GM12878 (cell line): ENCODE measurements at regions not wholly inside any gene's neighbourhood (a gene's known extent, or its start where the extent isn't known, plus 50 kb on each side); places are given as distances from the start of the nearest gene placed in this dataset.
"Not testable (repeated sequence)": the region's sequence is repeated elsewhere in the genome, so short reads cannot be mapped to it uniquely, and the experiment has no call there.

Experiments
- ATAC-seq: fragments of 200-7000 bp; cut with Tn5 transposase; 3 replicates; pipeline ENCODE4 v1.9.1; 2020; ENCODE audit warnings: mild to moderate bottlenecking, moderate library complexity
- BruUV-seq: library from RNA; stranded (reverse); fragments of 400-500 nt; replicated peaks from 2 replicates; lab custom pipeline; 2021; lab: Mats Ljungman, UMichigan
- CTCF ChIA-PET: fragments of 300-600 bp; sonication (Branson Sonifier 250); formaldehyde crosslinking; extraction: SDS; loops from one replicate; lab custom pipeline; 2021; ENCODE audit warnings: inconsistent platforms; lab: Yijun Ruan, JAX
- POLR2A ChIA-PET: fragments of 350-600 bp; formaldehyde crosslinking; extraction: SDS; loops from one replicate; lab custom pipeline; 2021; ENCODE audit warnings: inconsistent platforms; lab: Charles Lee
- RAD21 ChIA-PET: fragments of 300-600 bp; sonication (Branson Sonifier 250); formaldehyde crosslinking; loops from one replicate; lab custom pipeline; 2023; ENCODE audit warnings: antibody characterized with exemption; ENCODE audit not compliant: unreplicated experiment; lab: Charles Lee
- SMC1A ChIA-PET: fragments of 300-600 bp; sonication (Branson Sonifier 250); formaldehyde crosslinking; loops from one replicate; lab custom pipeline; 2023; ENCODE audit not compliant: unreplicated experiment, uncharacterized antibody; lab: Charles Lee
- DNase-seq: peaks from one replicate; pipeline ENCODE4 v3.0.0-alpha.2; 2011; ENCODE audit warnings: low read depth, low spot score
- FAIRE-seq: peaks from 3 replicates; lab custom pipeline; 2011; peaks lifted over from hg19 to GRCh38; lab: Jason Lieb, UNC
- H2AFZ ChIP-seq: 2 replicates; pipeline ENCODE4 v1.6.0; 2011; ENCODE audit warnings: low read depth, low read length, control low read depth; ENCODE audit not compliant: control insufficient read depth
- H3K27ac ChIP-seq: 2 replicates; pipeline ENCODE4 v1.5.1; 2011; ENCODE audit warnings: control low read depth; ENCODE audit not compliant: control insufficient read depth, insufficient read depth
- H3K27me3 ChIP-seq, 2 experiments: replicated peaks in 1 of 2; 2 replicates each; pipeline versions ENCODE4 v1.6.0 to v1.6.1; 2011; ENCODE audit warnings: low read length in 1 of 2; ENCODE audit not compliant: control insufficient read depth in 2 of 2, insufficient read depth in 2 of 2
- H3K36me3 ChIP-seq, 2 experiments: 2 replicates each; pipeline ENCODE4 v1.5.1; 2011; ENCODE audit warnings: low read length in 1 of 2; ENCODE audit not compliant: control insufficient read depth in 2 of 2, insufficient read depth in 2 of 2
- H3K4me1 ChIP-seq: 2 replicates; pipeline ENCODE4 v1.6.1; 2011; ENCODE audit warnings: mild to moderate bottlenecking, low read length, moderate library complexity, mixed read lengths; ENCODE audit not compliant: control insufficient read depth, insufficient read depth
- H3K4me2 ChIP-seq: 2 replicates; pipeline ENCODE4 v1.6.0; 2011; ENCODE audit warnings: control low read depth; ENCODE audit not compliant: control insufficient read depth, insufficient read depth
- H3K4me3 ChIP-seq: fragments of 200-600 bp; sonication (generic); 2 replicates; pipeline ENCODE4 v1.5.1; 2016
- H3K79me2 ChIP-seq: 2 replicates; pipeline ENCODE4 v1.6.0; 2011; ENCODE audit warnings: low read length; ENCODE audit not compliant: control insufficient read depth, insufficient read depth
- H3K9ac ChIP-seq: 2 replicates; pipeline ENCODE4 v1.8.0; 2011; ENCODE audit warnings: low read length, control low read depth, mixed read lengths; ENCODE audit not compliant: control insufficient read depth, insufficient read depth
- H3K9me3 ChIP-seq: replicated peaks from 3 replicates; pipeline ENCODE4 v1.5.1; 2011; ENCODE audit warnings: mild to moderate bottlenecking, low read length; ENCODE audit not compliant: control insufficient read depth, insufficient read depth
- H4K20me1 ChIP-seq: 2 replicates; pipeline ENCODE4 v1.6.0; 2011; ENCODE audit not compliant: control insufficient read depth, insufficient read depth
- CUX1 ChIP-seq: IDR thresholded peaks from 2 replicates; pipeline ENCODE4 v1.6.1; 2012; ENCODE audit warnings: improper control_type of control experiment, low read depth, low read length; ENCODE audit not compliant: insufficient replicate concordance
- PRDM15 ChIP-seq: fragments of 450-650 bp; formaldehyde crosslinking; IDR thresholded peaks from 2 replicates; pipeline ENCODE4 v1.4.0; 2020; ENCODE audit warnings: mild to moderate bottlenecking, moderate library complexity
- SRF ChIP-seq, 2 experiments: IDR thresholded peaks; 2 replicates each; pipeline ENCODE4 v1.6.1; 2011; ENCODE audit warnings: low read depth in 2 of 2, low read length in 2 of 2, mild to moderate bottlenecking in 1 of 2, moderate library complexity in 1 of 2
- TCF3 ChIP-seq: IDR thresholded peaks from 2 replicates; pipeline ENCODE4 v1.6.1; 2012; ENCODE audit warnings: low read depth, mild to moderate bottlenecking, low read length, borderline replicate concordance; ENCODE audit not compliant: insufficient read depth
- WGBS: methylation state at CpG from one replicate; pipeline ENCODE4 v1.1.6; 2016; ENCODE audit warnings: low lambda C conversion rate; ENCODE audit not compliant: insufficient replicate concordance, insufficient coverage; ENCODE audit errors: missing lambda C conversion rate; 5-methylcytosine and 5-hydroxymethylcytosine counted together
- in situ Hi-C: fragments of 300-500 bp; cut with MboI; formaldehyde crosslinking; loops from 9 replicates; pipeline ENCODE4 v1.14.3; 2018; ENCODE audit warnings: mixed read lengths
- intact Hi-C: fragments of 100-400 bp; cut with micrococcal nuclease; formaldehyde crosslinking; loops from one replicate; pipeline ENCODE4 v1.14.2; 2022; ENCODE audit not compliant: unreplicated experiment

- CTCF ChIA-PET: no interaction called here
- intact Hi-C loops: no loop called here
- in situ Hi-C loops: no loop called here
- no peaks in the 10 kb centered on the region for H3K4me1 ChIP-seq
- 52% methylated on average over 4 of the region's 4 CpGs for WGBS
- H3K9ac ChIP-seq: no peak overlapping the region
- no peak overlapping the region for H3K4me3 ChIP-seq
- no TSS peak for BruUV-seq
- H3K36me3 ChIP-seq: no peaks in the 10 kb centered on the region
- no peaks in the 10 kb centered on the region for H3K9me3 ChIP-seq
- SMC1A ChIA-PET: no interaction called here
- no peak for ATAC-seq
- no peaks in the 10 kb centered on the region for H3K27me3 ChIP-seq
- no peak overlapping the region for H2AFZ ChIP-seq
- no peak for FAIRE-seq
- POLR2A ChIA-PET: no interaction called here
- RAD21 ChIA-PET: no interaction called here
- DNase-seq: no peak
- no peaks in the 10 kb centered on the region for H4K20me1 ChIP-seq
- H3K27ac ChIP-seq: no peak overlapping the region
- TF ChIP-seq PRDM15 (CRISPR knock-in tag) (no peak), SRF (IDR thresholded peaks at IDR 0.05; ENCODE audit: low read depth in 2 of 2, low read length in 2 of 2) (no peak), TCF3 (no peak), CUX1 (no peak)
- no peaks in the 10 kb centered on the region for H3K79me2 ChIP-seq
- no peak overlapping the region for H3K4me2 ChIP-seq
Measured at GRCh38 chrX:147217334-147217733, 402.8 kb upstream of the CXorf51A start.

GRCh38 chrX:147200494-147200893 lies 385.9 kb upstream of the CXorf51A start:
- H4K20me1 ChIP-seq, RAD21 ChIA-PET, H3K9ac ChIP-seq, POLR2A ChIA-PET, H3K79me2 ChIP-seq, H3K4me1 ChIP-seq, SMC1A ChIA-PET, H3K9me3 ChIP-seq, FAIRE-seq, ATAC-seq, H2AFZ ChIP-seq, intact Hi-C loops, CTCF ChIA-PET, DNase-seq, H3K36me3 ChIP-seq, H3K4me3 ChIP-seq, in situ Hi-C loops, H3K27ac ChIP-seq, H3K4me2 ChIP-seq, H3K27me3 ChIP-seq, BruUV-seq: not testable (repeated sequence)
- 62% methylated on average over 11 of the region's 11 CpGs for WGBS
